ENCODE measurements at regions not wholly inside any gene's neighbourhood (a gene's known extent, or its start where the extent isn't known, plus 50 kb on each side); places are given as distances from the start of the nearest gene placed in this dataset.

GRCh38 chr3:106348139-106348690 lies 479.4 kb upstream of the CBLB start:
- TF ChIP-seq CTCF (IDR thresholded peaks at IDR 0.05) (no peak), EP300 (IDR thresholded peaks at IDR 0.05) (no peak), POLR2A (IDR thresholded peaks at IDR 0.05; ENCODE audit: low read depth) (no peak), POLR2AphosphoS5 (IDR thresholded peaks at IDR 0.05) (no peak)

Measured in esophagus muscularis mucosa (tissue), 4 donors.